IPS DF 4.7 (cell line): ENCODE measurements at regions not wholly inside any gene's neighbourhood (a gene's known extent, or its start where the extent isn't known, plus 50 kb on each side); places are given as distances from the start of the nearest gene placed in this dataset.
"Not testable (repeated sequence)": the region's sequence is repeated elsewhere in the genome, so short reads cannot be mapped to it uniquely, and the experiment has no call there.

Experiments
- DNase-seq: peaks from one replicate; pipeline ENCODE4 v3.0.0-alpha.2; 2013; ENCODE audit warnings: low spot score; ENCODE audit errors: extremely low read depth

DNA sequence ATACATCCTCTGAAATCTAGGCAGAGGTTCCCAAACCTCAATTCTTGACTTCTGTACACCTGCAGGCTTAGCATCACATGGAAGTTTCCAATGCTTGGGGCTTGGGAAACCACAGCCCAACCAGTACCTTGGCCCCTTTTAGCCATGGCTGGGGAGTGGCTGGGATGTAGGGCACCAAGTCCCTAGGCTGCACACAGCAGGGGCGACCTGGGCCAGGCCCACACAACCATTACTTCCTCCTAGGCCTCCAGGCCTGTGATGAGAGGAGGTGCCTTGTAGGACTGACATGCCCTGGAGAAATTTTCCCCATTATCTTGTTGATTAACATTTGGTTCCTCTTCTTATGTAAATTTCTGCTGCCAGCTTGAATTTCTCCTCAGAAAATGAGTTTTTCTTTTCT lies 1387.4 kb downstream of the FSCB start:
- DNase-seq = no peak

DNA sequence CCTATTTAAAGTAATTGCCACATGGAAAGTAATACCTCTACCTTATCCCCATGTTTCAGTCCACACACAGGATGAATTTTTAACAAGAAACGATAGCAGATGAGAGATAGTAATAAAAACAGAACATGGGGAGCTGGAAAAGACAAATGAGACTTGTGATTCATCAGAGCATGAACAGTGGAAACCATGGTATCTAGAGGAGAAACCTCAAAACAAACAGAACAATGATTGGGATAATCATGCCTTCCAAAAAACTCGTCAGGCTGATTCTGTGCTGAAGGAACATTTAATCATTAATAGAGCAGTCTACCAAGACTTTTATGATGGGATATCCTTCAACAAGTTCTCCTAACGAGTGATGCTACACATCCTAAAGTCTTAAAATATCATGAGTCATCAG lies 1390.7 kb downstream of the FSCB start:
- DNase-seq = no peak

DNA sequence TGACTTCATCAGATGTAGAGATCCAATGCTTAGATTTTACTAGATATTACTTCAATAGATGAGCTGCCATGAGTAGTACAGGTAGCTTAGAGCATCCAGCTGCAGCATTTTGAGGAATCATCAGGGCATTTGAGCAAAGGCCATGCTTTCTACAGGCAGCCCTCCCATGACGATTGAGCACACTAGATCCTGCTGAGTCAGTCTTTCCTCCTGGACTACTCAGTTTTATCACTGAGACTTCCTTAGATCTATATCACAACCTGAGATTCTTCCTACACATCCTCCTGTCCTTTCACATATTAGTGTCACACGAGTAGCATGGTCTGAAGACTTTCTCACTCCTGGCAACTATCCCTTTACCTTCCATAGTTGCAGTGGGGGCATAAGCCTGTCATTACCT lies 1401.8 kb downstream of the FSCB start:
- DNase-seq = no peak

DNA sequence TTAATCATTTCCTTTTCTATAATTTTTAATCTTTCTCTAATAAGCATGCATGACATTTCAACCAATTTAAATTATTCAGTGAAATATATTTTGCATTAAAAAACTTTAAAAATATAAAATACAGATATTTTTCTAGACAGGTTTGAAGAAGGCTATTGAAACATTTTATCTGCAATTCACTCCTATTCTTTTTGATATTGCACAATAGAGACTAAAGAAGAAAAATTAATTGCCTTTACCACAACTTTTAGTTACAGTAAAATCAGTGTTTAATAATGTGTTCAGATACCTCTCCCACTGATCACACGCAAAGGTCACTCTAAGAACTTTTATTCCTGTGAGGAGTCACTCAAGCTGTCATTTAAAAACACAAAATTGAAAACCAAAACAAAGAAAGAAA lies 1416.7 kb downstream of the FSCB start:
- no peak for DNase-seq

DNA sequence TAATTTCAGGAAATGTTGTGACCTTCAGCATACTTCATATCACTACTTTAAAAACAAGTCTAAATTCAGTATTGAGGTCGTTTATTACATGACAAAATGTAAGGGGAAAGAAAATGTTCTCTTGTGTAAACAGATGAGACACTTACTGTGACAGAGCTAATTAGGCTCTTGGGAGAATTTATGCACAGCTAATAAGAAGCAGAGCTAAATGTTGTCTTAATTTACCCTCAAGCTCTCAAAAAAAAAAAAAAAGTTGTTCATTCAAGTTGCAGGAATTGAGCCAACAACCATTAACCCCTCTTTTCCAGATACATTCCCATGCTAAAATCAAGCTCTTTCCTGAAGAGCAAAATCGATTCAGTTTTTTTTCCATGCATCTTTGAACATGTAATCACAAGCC lies 1419.4 kb downstream of the FSCB start:
- no peak for DNase-seq

DNA sequence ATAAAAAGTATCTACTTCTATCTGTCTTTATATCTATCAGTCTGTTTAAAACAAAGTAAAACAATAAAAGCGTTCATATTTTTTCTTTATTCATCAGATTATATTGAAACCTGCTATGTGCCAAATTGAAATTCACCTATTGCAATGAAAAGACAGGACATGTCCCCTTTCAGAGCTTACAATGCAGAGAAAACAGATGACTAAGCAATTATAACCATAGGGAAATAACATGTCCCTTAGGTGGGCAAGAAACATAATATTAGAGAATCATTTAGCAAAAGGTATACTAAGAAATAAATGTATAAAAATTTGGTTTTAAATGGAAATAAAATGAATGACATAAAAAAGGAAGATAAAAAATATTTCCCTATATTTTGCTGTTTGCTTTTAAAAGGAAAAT lies 1421.3 kb downstream of the FSCB start:
- DNase-seq = no peak

DNA sequence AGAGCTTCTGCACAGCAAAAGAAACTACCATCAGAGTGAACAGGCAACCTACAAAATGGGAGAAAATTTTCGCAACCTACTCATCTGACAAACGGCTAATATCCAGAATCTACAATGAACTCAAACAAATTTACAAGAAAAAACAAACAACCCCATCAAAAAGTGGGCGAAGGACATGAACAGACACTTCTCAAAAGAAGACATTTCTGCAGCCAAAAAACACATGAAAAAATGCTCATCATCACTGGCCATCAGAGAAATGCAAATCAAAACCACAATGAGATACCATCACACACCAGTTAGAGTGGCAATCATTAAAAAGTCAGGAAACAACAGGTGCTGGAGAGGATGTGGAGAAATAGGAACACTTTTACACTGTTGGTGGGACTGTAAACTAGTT lies 1439.7 kb downstream of the FSCB start:
- DNase-seq = not testable (repeated sequence)

DNA sequence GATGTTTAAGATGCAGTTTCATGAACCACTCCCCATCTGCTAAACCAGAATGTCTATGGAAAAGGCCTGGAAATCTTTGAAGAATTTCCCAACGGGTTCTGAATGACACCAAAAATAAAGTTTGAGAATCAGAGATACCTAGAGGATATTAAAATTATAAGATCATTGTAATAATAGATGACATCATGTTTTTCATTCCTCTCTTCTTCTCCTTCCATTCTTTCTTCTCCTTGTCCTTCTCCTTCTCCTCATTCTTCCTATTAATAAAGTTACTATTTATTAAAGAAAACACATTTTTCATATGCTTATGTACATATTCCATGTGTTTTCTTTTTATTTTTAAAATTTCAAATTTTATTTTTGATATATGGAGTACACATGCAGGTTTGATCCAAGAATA lies 1449.4 kb downstream of the LRFN5 start:
- DNase-seq = no peak

DNA sequence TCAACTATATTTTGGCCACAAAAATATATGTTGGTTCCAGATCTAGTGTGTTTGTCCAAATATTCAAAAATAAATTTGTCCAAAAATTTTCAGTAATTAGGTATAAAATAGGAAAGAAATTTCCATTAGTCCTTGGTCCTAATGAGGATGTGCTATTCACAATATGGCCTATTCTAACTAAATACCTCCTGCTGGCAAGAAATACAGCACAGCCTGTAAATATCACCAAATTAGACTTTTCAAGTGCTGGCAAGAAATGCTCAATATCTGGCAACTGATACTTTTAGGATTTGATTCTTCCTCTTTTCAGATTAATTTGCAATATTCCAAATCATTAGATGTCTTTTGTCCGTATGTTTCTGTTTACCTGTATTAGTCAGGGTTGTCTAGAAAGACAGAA lies 1446.2 kb downstream of the LRFN5 start:
- no peak for DNase-seq

DNA sequence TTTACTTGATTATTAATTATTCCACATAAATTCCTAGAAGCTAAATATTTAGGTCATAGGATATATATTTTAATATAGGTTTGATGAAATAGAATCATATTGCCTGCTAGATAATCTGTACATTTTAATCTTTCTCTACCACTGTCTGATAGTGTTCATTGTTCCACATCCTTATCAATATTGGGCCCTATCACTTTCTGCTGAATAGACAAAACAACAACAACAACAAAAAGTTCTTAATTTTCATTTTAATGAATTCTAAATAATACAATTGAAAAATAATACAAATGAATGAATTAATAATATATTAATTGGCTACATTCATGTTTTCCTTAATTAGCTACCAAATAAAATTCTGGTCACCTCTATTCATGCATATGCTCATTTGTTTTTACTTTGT lies 1437.2 kb downstream of the LRFN5 start:
- no peak for DNase-seq

DNA sequence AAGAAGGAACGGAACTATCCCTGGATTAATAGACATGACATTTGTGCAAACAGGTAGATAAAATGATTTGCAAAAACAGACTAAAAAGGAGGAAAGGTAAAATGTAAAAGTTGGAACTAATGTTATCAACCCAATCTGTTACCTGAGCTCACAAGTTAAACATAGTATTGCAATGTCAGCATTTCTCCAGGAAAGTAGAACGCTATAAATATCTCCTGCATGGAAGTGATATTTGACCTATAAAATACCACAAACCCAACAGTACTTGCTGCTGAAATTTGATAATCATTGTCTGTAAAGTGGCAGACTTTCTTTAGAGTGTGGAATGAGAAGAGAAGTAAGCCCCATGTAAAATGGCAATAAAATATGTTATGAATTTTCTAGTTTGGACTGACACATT lies 1435.7 kb downstream of the LRFN5 start:
- DNase-seq = no peak

DNA sequence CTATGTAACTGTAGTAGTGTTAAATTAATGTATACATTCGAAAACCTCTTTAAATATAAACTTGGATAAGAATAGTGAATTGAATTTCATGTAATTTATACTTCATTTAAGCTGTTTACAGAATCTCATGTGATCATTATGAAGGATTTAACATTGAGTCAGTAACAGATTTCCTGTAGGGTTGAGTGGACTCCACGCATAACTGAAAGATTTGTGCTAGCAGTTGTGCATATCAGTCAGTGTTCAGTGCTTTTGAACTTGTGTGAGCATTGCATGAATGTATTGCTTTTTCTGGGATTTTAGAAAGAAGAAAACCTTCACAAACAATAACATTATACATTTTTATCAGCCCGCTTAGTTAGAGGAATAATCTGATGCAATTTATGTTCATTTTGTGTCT lies 1435.3 kb downstream of the LRFN5 start:
- DNase-seq = no peak

DNA sequence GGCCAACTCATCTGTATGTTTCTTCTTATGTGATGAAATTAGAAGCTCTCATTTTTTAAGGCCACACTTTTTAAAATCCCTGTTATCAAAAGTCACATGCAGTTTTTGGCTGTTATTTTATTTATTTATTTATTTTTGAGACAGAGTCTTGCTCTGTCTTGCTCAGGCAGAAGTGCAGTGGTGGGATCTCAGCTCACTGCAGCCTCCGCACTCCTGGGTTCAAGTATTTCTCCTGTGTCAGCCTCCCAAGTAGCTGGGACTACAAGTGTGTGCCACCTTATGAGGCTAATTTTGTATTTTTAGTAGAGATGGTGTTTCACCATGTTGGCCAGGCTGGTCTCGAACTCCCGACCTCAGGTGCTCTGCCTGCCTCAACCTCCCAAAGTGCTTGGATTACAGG lies 1434.5 kb downstream of the LRFN5 start:
- no peak for DNase-seq

DNA sequence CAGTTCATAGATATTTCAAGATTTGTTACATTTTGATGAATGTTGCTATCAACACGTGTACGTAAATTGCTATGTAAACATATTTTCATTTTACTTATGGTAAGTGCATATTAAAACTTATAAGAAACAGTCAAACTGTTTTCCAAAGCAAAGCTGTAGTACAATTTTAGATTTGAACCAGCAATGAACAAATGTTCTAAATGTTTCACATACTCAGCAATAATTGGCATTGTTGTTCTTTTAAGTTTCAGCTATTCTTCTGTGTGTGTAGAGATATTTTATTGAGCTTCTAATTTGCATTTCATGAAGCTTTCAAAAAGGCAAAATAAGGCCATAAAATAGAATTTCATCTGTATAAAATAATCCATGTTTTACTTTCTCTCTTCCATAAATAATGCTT lies 1433.2 kb downstream of the LRFN5 start:
- DNase-seq = no peak

DNA sequence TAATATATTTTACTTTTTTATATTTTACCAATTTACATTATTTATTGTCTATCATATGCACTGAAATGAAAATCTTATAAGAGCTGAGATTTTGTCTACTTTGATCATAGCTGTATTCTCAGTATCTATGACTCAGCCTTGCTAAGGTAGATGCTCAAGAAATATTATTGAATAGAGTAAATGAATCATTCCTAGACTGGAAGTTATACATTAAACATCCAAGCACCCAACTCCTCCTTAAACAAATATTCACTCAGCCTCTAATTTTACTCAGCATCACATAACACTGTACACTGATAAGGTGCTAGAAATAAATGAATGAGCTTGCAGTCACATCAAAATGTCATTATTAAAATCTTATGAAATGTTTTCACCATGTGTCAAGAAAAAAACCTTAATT lies 1424.9 kb downstream of the LRFN5 start:
- no peak for DNase-seq

DNA sequence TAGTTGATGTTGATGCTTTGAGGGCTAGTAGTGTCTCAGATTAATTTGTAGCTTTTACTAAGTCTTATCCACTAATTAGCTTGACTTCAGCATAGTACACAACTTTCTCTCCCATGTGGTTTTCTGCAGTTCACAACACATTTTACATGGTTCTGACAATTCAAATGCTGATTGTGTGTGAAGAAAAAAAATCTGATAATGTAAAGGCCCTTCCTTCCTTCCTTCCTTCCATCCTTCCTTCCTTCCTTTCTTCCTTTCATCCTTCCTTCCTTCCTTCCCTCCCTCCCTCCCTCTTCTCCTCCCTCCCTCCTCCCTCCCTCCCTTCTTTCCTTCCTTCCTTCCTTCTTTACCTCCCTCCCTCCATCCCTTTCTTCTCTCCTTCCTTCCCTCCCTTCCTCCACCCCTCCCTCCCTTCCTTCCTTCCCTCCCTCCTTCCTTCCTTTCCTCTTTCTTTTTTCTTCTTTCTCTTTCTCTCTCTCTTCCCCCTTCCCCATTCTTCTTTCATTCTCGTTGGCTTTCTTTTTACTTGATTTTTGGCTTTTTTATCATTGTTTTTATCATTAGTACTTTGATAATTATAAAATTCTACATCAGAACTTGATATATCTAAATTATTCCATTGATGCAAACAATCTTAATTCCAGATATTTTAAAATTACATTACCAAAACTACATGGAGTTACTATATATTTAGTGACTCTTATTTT lies 1415.6 kb downstream of the LRFN5 start:
- DNase-seq = no peak

DNA sequence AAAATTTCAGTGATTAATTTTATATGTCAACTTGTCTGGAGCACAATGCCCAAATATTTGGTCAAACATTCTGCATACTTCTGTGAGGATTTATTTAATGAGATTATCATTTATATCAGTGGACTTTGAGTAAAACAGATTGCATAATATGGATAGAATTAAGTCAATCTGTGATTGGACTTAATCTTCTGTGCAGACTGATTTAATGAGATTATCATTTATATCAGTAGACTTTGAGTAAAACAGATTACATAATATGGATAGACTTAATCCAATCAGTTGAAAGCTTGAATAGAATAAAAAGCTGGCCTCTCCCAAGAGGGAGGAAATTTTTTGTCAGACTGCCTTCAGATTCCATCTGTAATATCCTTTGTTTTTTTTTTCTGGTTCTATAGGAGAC lies 1413.2 kb downstream of the LRFN5 start:
- DNase-seq = no peak

DNA sequence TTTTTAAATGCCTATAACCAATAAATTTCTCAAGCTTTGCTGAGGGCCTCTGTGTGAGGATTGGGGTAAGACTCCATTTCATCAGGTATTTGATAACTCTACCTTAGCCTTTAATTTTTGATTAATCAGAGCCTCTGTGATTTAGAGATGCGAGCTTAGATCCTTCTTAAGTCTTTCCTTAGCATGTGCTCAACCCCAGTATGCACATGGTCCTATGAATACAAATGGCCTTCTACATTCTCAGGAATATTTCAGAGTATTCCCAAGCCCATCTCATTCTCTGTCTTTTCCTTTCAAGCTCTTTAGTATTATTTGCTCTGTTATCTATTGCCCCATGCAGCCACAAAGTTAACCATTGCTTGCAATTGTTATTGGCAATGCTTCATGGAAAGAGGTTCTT lies 1407.7 kb downstream of the LRFN5 start:
- DNase-seq = no peak

DNA sequence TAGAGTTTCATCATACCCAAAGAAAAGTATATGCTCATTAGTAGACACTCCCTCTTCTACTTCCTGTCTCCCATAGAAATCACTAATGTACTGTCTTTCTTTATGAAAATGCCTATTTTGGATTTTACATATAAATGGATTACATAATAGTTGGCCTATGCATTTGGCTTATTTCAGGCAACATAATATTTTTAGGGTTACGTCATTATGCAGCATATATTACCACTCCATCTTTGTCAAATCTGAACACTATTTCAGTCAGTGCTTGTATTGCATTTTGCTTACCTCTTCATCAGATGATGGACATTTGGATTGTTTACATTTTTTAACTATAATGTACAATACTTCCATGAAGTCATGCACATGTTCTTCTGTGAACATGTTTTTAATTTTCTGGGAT lies 1406.1 kb downstream of the LRFN5 start:
- DNase-seq = no peak

DNA sequence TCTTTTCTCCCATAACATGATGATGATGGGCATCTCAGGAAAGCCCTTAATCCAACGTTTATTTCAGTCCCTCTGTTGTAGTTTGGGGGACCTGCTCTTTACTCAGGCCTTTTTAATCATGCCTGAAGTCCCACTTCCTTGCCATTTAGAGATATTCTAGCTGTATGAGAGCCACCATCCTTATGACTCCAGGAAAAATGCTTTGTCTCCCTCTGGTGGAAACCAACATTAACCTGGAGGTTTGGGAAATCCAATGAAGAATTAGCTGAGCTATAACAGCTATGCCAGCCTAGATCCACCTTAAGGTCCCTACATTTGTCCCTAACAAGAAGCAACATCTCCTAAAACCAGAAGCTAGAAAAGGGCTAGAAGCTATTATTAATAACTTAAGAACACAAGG lies 1399.1 kb downstream of the LRFN5 start:
- no peak for DNase-seq

DNA sequence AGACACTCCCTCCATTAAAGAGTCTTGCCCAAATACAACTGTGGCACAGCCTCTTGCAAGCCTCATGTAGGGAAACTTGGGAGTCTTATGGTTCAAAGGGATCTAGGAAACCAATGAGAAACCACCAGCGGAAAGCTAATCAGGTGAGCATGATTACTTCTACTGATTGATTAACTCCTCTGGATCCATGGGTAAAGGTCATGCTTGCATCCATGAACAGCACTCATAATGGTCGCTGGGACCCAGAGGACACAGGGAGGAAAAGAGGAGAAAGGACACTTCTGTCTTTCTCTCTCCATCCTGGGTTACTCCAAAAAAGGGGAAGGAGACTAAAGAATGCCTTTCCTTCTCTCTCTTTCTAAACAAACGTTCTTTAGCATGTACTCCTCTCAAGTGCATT lies 1397.2 kb downstream of the LRFN5 start:
- DNase-seq = no peak

DNA sequence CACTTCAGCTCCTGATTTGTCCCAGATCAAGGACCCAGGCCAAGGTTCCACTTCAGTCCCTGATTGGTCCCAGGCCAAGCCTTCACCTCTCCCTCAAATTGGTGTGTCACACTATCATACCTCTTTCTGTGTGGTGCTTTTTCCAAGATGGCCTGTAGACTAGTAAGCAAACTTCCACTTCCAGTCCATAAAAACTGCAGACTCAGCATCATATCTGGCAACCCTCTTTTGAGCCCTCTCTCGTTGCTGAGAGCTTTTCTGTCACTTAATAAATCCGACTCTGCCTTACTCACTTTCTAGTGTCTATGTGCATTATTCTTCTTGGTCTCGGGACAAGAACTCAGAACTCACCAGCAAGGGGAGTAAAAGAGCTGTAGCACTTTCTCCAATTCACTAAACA lies 1395.1 kb downstream of the LRFN5 start:
- DNase-seq = no peak

DNA sequence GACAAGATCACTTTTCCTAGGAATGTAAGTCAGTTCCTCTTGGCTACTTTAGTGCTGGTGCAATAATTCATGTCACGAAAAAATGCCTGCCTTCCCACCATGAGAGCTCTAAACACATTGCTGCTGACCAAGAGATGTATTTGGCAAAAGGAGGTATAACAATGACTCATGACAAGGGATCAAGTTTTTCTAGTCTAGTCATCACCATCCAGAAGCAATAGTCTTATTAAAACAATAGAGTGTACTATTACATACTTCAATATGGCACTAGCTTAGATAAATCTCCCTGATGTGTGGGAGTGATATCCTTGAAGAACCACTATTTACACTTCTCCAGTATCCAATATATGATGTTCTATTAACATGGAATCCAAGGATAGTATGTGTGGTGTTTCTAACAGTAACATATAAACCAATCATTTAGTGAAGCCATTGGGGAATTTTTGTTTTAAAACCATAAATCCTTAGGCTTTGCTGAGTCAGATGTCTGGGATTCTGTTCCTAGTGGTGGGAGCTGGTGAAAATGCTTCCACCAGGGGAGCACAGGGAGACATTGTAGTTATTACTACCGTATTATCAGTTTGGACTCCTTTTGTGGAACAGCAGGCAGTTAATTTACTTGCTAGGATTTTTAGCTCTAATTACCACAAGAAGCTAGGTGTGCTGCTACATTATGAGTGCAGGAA lies 1387.5 kb downstream of the LRFN5 start:
- DNase-seq = no peak
